ENCODE measurements at regions not wholly inside any gene's neighbourhood (a gene's known extent, or its start where the extent isn't known, plus 50 kb on each side); places are given as distances from the start of the nearest gene placed in this dataset.
"Not testable (repeated sequence)": the region's sequence is repeated elsewhere in the genome, so short reads cannot be mapped to it uniquely, and the experiment has no call there.

DNA sequence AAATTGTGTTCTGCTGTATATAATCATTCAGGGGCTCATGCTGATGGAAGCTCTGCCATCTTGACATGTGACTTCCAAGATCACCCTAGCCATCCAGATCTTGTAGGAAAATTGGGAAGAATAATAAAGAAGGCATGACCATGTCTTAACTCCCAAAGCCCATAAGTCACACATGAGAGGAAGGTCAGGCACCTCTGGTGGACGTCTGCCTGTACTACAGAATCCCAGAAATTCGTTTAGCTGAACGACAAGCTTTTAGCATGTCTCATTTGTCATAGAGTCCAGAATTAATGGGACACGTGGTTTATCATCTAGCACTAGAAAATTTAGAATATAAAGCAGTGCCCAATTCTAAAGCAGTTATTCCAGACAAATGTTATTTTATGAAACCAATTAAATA lies 212.7 kb downstream of the CENPC start:
- peak; percentile 48 for DNase-seq (ENCODE audit: low read depth)

DNA sequence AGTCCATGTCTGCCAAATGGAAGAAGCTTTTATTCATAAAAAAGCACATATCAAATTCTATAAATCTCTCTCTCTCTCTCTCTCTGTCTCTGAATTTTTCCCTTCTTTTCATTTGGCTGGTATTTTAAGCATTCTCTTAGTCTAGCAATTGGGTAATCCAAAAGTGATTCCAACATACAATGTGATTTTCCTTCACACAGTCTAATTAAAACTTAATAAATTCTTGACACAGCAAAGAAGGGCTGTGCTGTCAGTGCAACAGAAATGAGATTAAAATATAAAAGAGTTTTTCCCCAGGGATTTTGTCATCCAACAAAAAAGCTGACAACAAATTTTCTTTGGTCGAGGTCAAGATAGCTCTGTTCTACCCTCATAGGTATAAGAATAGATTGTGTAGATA lies 216.9 kb downstream of the CENPC start:
- DNase-seq (ENCODE audit: low read depth) = no peak

DNA sequence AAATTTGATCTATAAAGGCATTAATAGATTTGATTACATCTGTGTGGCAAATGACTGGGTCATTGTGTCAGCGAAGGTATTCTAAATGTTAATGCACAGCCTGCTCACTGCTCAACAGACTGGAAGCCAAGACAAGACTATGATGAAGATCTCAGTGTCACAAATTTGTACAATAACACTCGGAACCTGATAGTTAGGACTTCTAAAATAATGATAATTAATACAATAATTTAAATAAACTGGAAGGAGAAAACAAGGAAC lies 217.4 kb downstream of the CENPC start:
- DNase-seq (ENCODE audit: low read depth) = no peak

DNA sequence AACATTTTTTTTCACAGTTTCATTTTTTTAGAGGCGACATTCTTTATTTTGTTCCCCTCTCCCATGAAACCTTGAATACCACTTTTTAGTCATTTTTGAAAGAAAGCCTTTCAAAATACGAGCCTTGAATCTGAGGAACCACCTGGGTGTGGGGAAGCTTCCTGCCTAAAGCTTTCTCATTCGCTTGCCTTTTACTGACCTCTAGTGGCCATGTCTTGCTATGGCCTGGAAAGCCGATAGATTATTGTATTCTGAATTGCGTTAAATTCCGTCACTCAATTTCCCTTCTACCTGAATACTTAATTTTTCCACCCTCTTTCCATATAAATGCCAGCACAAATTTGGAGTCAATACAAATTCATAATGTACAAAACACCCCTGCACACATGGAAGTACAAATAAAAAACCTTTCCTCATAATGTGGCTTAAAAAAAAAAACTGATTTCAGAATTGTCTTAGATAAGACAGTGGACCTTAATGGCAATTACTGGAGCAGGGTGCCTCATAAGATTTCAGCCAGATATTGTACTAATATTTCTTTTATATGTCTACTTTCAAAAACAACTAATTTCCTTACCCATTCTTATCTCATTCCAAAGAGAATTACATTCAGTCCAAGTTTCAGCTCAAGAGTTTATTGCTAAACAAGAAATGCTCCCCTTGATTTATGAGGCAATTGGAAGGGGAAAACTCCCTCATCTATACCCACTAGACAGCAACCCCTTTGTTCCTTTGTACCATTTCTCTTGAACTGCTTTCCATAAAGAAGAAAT lies 217.9 kb downstream of the CENPC start:
- DNase-seq (ENCODE audit: low read depth) = peak; percentile 72

DNA sequence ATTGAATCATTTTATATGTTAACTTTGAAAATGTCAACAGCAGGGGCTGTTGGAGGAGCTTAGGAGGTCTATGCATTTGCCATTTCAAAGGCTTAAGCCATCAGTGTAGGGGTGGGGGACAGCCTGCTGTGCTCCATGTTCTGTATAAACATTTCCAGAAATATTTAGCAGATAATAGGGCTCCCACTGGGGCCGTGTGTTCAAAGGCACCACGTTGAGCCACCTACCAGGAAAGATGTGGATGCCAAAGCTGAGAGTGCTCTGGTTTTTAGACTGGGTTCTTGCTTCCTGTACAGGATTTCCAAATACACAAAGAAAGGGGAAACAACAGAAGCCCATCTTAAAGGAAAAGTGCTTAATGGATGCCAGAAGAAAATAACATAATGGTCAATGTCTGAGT lies 219.5 kb downstream of the CENPC start:
- DNase-seq (ENCODE audit: low read depth) = no peak

DNA sequence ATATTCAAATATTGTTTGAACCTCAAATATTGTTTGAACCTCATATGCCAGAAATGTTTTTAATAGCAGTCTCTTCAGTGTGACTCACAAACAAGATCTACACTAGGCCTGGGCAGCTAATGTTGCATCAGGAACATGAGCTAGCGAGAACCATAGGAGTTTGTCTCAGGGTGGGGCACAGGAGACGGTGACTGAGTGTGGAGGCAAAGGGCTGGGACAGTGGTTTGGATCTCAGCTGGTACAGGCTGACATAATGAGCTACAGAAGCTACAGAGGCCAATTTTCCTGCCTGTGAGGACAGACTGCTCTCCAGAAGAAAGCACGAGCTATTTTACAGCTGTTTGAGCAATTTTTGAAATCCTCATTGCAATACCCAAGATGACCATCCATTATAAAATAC lies 224.7 kb downstream of the CENPC start:
- no peak for DNase-seq (ENCODE audit: low read depth)

DNA sequence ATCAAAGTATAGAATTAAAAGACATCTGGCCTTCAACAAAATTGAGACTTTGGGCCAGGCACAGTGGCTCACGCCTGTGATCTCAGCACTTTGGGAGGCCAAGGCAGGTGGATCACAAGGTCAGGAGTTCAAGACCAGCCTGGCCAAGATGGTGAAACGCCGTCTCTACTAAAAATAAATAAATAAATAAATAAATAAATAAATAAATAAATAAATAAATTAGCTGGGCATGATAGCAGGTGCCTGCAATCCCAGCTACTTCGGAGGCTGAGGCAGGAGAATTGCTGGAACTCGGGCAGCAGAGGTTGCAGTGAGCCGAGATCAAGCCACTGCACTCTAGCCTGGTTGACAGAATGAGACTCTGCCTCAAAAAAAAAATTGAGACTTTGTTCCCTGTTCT lies 225.7 kb downstream of the CENPC start:
- DNase-seq (ENCODE audit: low read depth) = not testable (repeated sequence)

DNA sequence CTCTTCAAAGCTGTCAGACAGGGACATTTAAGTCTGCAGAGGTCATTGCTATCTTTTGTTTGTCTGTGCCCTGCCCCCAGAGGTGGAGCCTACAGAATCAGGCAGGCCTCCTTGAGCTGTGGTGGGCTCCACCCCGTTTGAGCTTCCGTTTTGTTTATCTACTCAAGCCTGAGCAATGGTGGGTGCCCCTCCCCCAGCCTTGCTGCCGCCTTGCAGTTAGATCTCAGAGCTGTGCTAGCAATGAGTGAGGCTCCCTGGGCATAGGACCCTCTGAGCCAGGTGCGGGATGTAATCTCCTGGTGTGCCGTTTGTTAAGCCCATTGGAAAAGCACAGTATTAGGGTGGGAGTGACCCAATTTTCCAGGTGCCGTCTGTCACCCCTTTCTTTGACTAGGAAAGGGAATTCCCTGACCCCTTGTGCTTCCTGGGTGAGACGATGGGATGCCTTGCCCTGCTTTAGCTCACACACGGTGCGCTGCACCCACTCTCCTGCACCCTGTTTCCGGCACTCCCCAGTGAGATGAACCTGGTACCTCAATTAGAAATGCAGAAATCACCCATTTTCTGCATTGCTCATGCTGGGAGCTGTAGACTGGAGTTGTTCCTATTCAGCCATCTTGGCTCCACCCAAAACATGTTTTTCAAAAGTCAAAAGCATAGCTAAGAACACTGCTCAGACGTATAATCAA lies 244.7 kb downstream of the CENPC start:
- DNase-seq (ENCODE audit: low read depth) = not testable (repeated sequence)

DNA sequence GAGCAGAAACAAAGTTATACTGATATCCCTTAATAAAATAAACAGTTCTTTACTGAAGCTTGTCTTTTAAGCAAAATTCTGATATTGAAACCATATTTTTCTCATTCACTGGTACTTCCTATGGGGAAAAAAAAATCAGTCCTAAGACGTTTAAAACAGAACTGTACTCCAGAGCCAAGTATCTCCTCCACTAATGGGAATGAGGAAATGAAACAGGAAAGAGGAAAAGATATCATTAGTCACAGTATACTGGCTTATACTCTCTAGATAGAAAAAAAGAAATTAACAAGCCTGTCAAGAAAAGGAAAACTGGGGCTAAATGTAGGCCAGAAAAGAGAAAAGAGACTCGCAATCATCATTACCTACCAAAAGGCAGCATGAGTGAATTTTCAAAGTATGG lies 252.7 kb downstream of the CENPC start:
- no peak for DNase-seq (ENCODE audit: low read depth)

DNA sequence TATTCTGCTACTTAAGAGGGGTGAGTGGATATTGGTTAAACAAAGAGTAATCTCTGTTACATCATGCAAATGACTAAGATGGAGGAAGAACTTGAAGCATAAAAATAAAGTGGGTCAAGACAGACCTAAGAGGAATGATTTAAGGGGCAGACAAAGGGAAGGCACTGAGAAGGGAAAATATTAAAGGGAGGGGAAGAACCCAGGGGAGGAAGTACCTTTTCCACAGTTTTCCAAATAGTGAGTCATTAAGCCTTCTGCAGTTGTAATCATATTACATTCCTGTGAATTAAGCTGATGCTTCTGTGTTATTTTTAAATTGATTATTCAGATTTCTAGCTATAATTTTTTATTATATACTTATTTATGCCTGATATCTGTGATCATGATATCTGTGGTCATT lies 253.3 kb downstream of the CENPC start:
- DNase-seq (ENCODE audit: low read depth) = no peak

DNA sequence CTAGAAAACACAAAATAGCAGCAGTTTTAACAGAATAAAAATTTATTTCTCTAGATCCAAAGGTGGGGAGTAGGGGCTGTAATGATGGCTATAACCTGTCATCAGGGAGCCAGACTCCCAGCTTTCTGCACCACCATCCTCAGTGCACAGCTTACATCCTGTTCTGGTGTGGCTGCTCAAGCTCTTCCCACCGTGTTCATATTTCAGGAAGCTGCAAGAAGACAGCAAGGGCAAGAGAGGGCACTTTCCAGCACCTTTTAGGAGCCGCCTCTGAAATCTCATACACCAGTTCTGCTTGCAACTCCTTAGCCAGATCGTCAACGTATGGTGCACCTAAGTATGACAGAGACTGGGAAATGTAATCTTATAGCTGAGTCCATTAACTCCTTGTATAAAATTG lies 253.7 kb downstream of the CENPC start:
- DNase-seq (ENCODE audit: low read depth) = no peak

DNA sequence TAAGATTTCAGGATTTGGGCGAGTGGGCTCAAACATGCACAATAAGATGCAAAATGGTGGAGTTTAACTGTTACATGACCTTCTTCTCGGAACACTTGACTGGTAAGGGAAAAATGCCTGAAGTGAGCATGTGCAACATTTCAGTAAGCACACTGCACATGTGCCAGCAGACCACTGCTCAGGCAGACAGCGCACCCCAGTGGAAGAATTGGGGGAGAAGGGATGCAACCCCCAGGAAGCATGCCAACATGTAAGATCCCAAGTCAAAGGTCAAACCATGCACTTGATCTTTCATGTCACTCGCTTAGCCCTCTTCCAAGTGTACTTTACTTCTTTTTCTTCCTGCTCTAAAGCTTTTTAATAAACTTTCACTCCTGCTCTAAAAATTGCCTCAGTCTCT lies 256.3 kb downstream of the CENPC start:
- DNase-seq (ENCODE audit: low read depth) = peak; percentile 22

DNA sequence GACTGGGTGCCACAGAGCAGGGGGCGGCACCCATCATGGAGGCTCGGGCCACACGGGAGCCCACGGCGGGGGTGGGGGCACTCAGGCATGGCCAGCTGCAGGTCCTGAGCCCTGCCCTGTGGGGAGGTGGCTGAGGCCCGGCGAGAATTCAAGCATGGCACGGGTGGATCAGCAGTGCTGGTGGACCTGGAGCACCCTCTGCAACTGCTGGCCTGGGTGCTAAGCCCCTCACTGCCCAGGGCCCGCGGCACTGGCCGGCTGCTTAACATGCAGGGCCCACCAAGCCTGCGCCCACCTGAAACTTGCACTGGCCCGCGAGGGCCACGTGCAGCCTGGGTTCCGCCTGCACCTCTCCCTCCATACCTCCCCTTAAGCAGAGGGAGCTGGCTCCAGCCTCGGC lies 258.6 kb downstream of the CENPC start:
- DNase-seq (ENCODE audit: low read depth) = no peak

DNA sequence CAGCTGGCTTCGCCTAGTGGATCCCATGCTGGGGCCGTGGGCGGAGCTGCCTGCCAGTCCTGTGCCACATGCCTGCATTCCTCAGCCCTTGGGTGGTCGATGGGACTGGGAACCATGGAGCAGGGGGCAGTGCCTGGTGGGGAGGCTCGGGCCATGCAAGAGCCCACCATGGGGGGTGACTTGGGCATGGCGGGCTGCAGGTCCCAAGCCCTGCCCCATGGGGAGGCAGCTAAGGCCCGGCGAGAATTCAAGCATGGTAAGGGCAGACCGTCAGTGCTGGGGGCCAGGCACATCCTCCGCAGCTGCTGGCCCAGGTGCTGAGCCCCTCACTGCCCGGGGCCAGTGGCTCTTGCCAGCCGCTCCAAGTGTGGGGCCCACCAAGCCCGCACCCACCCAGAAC lies 262.6 kb downstream of the CENPC start:
- no peak for DNase-seq (ENCODE audit: low read depth)

DNA sequence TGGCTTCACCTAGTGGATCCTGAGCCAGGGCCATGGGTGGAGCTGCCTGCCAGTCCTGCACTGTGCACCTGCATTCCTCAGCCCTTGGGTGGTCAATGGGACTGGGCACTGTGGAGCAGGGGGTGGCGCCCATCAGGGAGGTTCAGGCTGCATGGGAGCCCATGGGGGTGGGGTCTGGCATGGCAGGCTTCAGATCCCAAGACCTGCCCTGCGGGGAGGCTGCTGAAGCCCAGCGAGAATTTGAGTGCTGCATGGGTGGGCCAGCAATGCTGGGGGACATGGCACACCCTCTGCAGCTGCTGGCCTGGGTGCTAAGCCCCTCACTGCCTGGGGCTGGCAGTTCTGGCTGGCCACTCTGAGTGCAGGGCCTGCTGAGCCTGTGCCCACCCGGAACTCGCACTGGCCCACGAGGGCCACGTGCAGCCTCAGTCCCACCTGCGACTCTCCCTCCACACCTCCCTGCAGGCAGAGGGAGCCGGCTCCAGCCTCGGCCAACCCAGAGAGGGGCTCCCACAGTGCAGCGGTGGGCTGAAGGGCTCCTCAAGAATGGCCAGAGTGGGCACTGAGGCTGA lies 270.0 kb downstream of the CENPC start:
- no peak for DNase-seq (ENCODE audit: low read depth)

DNA sequence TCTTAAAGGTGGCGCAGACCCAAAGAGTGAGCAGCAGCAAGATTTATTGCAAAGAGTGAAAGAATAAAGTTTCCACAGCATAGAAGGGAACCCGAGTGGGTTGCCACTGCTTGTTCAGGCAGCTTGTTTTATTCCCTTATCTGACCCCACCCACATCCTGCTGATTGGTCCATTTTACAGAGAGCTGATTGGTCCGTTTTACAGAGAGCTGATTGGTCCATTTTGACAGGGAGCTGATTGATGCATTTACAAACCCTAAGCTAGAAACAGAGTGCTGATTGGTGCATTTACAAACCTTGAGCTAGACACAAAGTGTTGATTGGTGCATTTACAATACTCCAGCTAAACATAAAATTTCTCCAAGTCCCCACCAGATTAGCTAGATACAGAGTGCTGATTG lies 270.6 kb downstream of the CENPC start:
- not testable (repeated sequence) for DNase-seq (ENCODE audit: low read depth)

DNA sequence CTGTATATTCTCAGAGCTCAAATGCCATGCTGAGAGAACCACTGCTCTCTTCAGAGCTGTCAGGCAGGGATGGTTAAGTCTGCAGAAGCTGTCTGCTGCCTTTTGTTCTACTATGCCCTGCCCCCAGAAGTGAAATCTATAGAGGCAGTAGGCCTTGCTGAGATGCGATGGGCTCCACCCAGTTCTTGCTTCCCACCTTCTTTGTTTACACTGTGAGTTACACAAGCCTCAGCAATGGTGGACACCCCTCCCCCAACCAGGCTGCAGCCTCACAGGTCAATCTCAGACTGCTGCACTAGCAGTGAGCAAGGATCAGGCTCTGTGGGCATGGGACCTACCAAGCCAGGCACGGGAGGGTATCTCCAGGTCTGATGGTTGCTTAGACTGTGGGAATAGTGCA lies 271.6 kb downstream of the CENPC start:
- no peak for DNase-seq (ENCODE audit: low read depth)

DNA sequence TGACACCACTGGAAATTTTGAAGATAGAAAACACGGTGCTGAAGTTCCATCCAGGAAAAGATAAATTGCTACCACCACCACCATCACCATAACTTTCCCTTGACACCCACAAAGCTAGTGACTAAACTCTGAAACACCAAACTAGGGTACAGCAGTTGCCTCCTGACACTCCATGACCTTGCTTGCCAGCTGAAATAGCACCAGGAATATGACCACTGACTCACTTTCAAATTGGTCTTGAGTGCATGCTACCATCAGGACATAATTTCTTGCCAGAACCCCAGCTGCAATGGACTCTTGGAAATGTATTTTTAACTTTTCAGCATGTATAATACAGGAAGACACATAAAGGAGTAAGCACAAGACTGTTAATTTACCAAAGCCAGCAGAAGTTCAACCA lies 283.3 kb downstream of the CENPC start:
- DNase-seq (ENCODE audit: low read depth) = no peak

DNA sequence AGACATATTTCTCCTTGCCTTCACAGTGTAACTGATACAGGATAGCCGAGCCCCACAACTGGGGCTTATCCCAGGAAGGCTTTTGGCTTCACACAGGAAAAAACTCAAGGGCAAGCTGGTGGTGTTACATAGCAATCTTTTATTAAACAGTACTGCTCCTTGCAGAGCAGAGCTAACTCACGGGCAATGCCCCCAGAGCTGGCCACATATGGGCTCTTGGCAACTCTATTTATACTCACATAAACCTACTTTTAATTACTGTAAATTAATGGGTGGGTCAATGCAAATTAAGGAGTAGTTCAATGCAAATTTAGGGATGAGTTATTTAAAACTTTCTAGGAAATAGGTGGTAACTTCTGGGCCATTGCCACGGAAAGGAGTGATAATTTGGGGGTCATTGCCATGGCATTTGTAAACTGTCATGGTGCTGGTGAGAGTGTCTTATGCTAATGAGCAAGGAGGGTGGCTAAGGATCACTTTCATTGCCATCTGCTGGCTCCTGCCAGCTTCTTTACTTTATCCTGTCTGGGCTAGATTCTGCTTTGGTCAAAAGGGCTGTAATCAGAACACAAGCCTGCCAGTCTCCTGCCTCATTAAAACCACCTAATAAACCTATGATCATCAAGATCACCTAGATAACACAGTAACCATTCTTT lies 288.8 kb downstream of the CENPC start:
- DNase-seq (ENCODE audit: low read depth) = no peak

DNA sequence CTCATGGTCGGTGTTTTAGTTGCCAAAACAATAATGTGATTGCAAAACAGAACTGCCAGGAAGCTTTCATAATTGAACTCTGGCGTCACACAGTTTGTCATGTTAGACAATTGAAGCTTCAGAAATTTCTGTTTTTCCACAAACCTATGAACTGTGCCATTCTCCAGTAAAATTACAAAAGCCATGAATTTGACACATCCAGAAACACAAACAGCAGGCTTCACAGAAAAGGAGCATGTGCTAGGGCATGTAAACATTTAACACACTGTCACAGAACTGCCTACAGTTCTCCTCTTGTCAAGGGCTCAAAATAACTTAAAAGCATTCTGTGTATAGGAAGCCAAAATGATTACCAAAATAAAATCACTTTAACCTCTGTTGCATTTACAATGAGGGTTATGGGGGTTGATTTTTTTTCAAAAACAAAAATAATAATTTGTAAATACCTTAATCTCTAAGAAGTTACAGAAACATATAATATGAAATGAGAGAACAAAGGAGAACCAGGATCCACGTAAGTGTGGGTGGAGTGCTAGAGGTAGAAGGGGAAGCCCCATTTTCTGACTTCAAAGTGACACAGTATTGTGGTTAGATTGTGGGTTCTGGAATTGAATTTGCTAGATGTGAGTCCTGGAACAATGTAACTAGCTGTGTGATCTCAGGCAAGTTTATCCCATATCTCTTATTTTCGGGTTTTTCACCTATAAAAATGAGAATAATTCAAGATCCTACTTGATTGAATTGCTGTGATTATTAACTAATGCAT lies 295.0 kb downstream of the CENPC start:
- no peak for DNase-seq (ENCODE audit: low read depth)

DNA sequence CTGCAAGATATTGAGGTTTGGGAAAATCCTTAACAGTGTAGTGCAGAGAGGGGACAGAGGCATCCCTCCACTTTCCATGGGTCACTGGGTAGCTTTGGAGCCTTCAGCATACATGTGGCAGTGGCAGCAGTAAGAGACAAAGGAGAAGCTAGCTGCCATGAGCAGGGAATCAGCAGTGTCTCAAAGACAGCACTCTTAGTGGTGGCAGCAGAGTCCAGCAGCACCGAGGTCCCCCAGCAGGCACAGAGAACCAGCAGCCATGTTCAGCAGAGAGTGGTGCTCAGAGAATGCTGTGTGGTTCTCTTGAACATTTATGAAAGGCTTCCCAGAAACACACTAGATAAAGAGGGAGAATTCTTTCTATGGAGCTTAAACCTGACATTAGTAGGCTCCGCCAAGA lies 308.5 kb downstream of the CENPC start:
- DNase-seq (ENCODE audit: low read depth) = no peak

DNA sequence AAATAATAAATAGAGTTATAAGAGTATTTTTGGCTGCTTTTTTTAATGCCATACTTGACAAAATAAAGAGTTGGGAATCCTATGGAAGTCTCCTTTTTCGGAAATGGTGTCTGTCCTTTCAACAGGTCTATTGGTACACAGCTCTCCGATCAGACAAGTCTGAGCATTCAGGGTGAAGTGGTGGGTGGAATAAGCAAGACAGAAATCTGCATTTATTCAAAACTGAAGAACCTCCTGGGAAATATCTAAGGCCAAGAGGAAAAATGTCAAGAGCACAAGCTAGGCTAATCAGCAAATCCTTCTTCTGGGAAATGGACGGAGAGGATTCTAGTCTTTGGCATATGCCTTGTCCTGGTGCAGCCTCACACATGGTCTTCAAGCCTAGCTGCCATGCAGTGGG lies 309.0 kb downstream of the CENPC start:
- DNase-seq (ENCODE audit: low read depth) = no peak

DNA sequence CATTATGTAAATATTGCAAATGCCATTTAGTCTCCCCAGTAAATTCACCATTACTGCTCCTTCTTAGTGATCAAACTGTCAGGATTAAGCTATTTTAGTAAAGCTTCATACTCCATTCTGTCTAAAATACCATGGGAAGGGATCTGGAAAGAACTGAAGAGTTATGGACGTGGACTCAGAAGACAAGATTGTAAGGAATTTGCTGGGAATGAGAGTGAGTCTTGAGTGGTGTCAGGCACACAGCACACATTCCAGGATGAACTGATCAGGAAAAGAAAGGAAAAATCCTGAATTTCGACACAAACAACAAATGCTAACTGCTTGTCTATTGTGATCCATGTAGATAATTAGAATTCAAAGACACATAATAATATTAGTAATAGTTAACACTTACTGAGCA lies 311.0 kb downstream of the CENPC start:
- DNase-seq (ENCODE audit: low read depth) = peak; percentile 31

Data from ELR (cell line).